NCI-H128 (cell line): ENCODE measurements at regions not wholly inside any gene's neighbourhood (a gene's known extent, or its start where the extent isn't known, plus 50 kb on each side); places are given as distances from the start of the nearest gene placed in this dataset.

ENCODE experiments used
- DNase-seq: peaks from one replicate; lab custom pipeline; 2025; ENCODE audit not compliant: unreplicated experiment; lab: John Stamatoyannopoulos, UW

- no peak for DNase-seq
Observed at GRCh38 chr2:234679301-234679740, 182.4 kb upstream of the ARL4C start.

- DNase-seq: no peak
Observed at GRCh38 chr2:234678711-234679110, 181.8 kb upstream of the ARL4C start.

GRCh38 chr2:234677758-234678538 lies 181.1 kb upstream of the ARL4C start:
- DNase-seq: no peak

- no peak for DNase-seq
Observed at GRCh38 chr2:234676783-234677450, 180.0 kb upstream of the ARL4C start.

- peak; percentile 55 for DNase-seq
Observed at GRCh38 chr2:234676109-234676782, 179.4 kb upstream of the ARL4C start.

GRCh38 chr2:234674781-234675201 lies 177.9 kb upstream of the ARL4C start:
- DNase-seq: no peak

- DNase-seq: no peak
Observed at GRCh38 chr2:234673961-234674759, 177.3 kb upstream of the ARL4C start.

GRCh38 chr2:234673501-234673900 lies 176.6 kb upstream of the ARL4C start:
- DNase-seq: no peak

GRCh38 chr2:234672498-234673150 lies 175.7 kb upstream of the ARL4C start:
- no peak for DNase-seq

GRCh38 chr2:234671716-234672115 lies 174.8 kb upstream of the ARL4C start:
- no peak for DNase-seq

GRCh38 chr2:234671231-234671630 lies 174.3 kb upstream of the ARL4C start:
- DNase-seq: no peak

- no peak for DNase-seq
Observed at GRCh38 chr2:234670806-234671205, 173.9 kb upstream of the ARL4C start.

- no peak for DNase-seq
Observed at GRCh38 chr2:234670052-234670451, 173.2 kb upstream of the ARL4C start.

- no peak for DNase-seq
Observed at GRCh38 chr2:234669621-234670020, 172.7 kb upstream of the ARL4C start.

- DNase-seq: no peak
Observed at GRCh38 chr2:234669001-234669400, 172.1 kb upstream of the ARL4C start.

GRCh38 chr2:234666911-234667310 lies 170.0 kb upstream of the ARL4C start:
- DNase-seq: no peak

GRCh38 chr2:234665304-234665703 lies 168.4 kb upstream of the ARL4C start:
- no peak for DNase-seq

- no peak for DNase-seq
Observed at GRCh38 chr2:234661849-234662248, 165.0 kb upstream of the ARL4C start.

GRCh38 chr2:234661175-234661574 lies 164.3 kb upstream of the ARL4C start:
- no peak for DNase-seq

GRCh38 chr2:234655706-234656105 lies 158.8 kb upstream of the ARL4C start:
- no peak for DNase-seq

- DNase-seq: no peak
Observed at GRCh38 chr2:234650911-234651310, 154.0 kb upstream of the ARL4C start.
